Adrenal gland (tissue), 9 donors: ENCODE measurements at regions not wholly inside any gene's neighbourhood (a gene's known extent, or its start where the extent isn't known, plus 50 kb on each side); places are given as distances from the start of the nearest gene placed in this dataset.

Experiments used
- DNase-seq, 7 donors: peaks; one replicate each; pipeline ENCODE4 v3.0.0-alpha.2; 2019 to 2020
- H3K27ac ChIP-seq, 5 donors: fragments of 200-600 bp; sonication (generic) in 4 of 5; 1 replicate in 3 of 5; 2 replicates in 2 of 5; pipeline versions ENCODE4 v1.5.1 to v1.8.0; 2016 to 2020; ENCODE audit warnings: mild to moderate bottlenecking in 1 of 5
- H3K27me3 ChIP-seq: fragments of 200-600 bp; 2 replicates; pipeline ENCODE4 v1.8.0; 2021
- H3K36me3 ChIP-seq, 2 donors: fragments of 200-600 bp; replicated peaks in 1 of 2; 1 replicate in 1 of 2; 2 replicates in 1 of 2; pipeline versions ENCODE4 v1.5.1 to v1.8.0; 2018 to 2022
- H3K4me1 ChIP-seq, 2 donors: fragments of 200-600 bp; replicated peaks in 1 of 2; 1 replicate in 1 of 2; 2 replicates in 1 of 2; pipeline versions ENCODE4 v1.5.1 to v1.8.0; 2018 to 2021
- H3K4me3 ChIP-seq, 4 donors: fragments of 200-600 bp; sonication (generic) in 3 of 4; one replicate each; pipeline ENCODE4 v1.5.1; 2016 to 2018
- H3K9me3 ChIP-seq, 3 donors: fragments of 200-600 bp; sonication (generic) in 1 of 3; replicated peaks in 1 of 3; 1 replicate in 2 of 3; 2 replicates in 1 of 3; pipeline versions ENCODE4 v1.5.1 to v1.8.0; 2016 to 2021
- CTCF ChIP-seq, 6 experiments: fragments of 450-650 bp in 4 of 6; fragments of 200-600 bp in 2 of 6; sonication (generic) in 1 of 6; IDR thresholded peaks; 1 replicate in 5 of 6; 2 replicates in 1 of 6; pipeline versions ENCODE4 v1.5.1 to v1.8.0; 2016 to 2021; ENCODE audit warnings: antibody characterized with exemption in 6 of 6, mild to moderate bottlenecking in 2 of 6, moderate library complexity in 1 of 6
- POLR2A ChIP-seq, 2 donors: fragments of 450-650 bp; IDR thresholded peaks; one replicate each; pipeline ENCODE4 v1.6.1; 2017; ENCODE audit warnings: antibody characterized with exemption in 2 of 2, mild to moderate bottlenecking in 2 of 2, moderate library complexity in 1 of 2
- WGBS, 4 donors: extraction: QIAGEN DNeasy Blood & Tissue Kit in 2 of 4; methylation state at CpG; one replicate each; pipeline versions ENCODE4 v1.1.5 to v1.1.7; 2013 to 2017; 5-methylcytosine and 5-hydroxymethylcytosine counted together
- intact Hi-C, 2 donors: fragments of 100-400 bp; cut with DNase I; formaldehyde crosslinking; loops; one replicate each; pipeline versions ENCODE4 v1.14.1 to v1.15.0; 2022 to 2023
- donor health status: healthy with polysubstance abuse.
- donor health status: Bipolar disorder and iron deficiency.
- donor health status: DM: yes; HTN: yes; CAD: no.
- donor health status: DM: no; HTN: no; CAD: no.
- donor health status: DM: no; HTN: no; CAD: no.

- H3K36me3 ChIP-seq = no peaks in the 10 kb centered on the region
Measured at GRCh38 chr13:111908361-111908760, 158.6 kb upstream of the SOX1 start.

DNA sequence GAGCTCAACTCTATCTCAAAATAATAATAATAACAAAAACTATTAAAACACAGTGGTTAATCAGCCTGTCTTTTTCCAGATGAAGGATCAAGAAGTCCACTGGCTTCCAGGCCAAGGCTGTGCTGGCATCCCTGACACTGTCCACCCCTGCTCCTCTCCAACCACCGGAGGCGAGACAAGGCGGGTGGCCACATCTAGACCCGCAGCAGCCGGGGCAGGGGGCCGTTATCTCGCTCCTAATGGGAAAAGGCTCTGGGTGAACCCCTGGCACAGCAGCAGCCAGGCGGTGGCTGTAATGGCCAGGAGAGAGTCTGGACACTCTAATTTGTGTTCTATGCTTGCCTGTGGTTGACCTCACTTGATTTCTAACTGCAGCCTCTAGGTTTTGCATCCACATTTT lies 158.0 kb upstream of the SOX1 start:
- H3K27ac ChIP-seq = no peak overlapping the region
- no peak overlapping the region for H3K4me3 ChIP-seq
- no peaks in the 10 kb centered on the region for H3K4me1 ChIP-seq
- no peaks in the 10 kb centered on the region for H3K9me3 ChIP-seq
- DNase-seq = peak in 1 of 7 donors; percentile 3
- TF ChIP-seq CTCF (IDR thresholded peaks at IDR 0.05) (no peak), POLR2A (IDR thresholded peaks at IDR 0.05) (no peak)
- H3K36me3 ChIP-seq = no peaks in the 10 kb centered on the region
- H3K27me3 ChIP-seq = no peaks in the 10 kb centered on the region
- intact Hi-C loops = no loop called here
- 84 to 89% (median 86%) methylated on average over 8 of the region's 8 CpGs for WGBS, 4 donors

More at GRCh38 chr13:111908361-111908760, 158.6 kb upstream of the SOX1 start:
- Histone ChIP-seq H3K9me3 (no peaks in the 10 kb centered on the region), H3K27ac (no peak overlapping the region), H3K4me1 (no peaks in the 10 kb centered on the region), H3K27me3 (no peaks in the 10 kb centered on the region), H3K4me3 (no peak overlapping the region)
- peak in 3 of 7 donors; percentile 6 to 28 (median 8) for DNase-seq
- TF ChIP-seq POLR2A (IDR thresholded peaks at IDR 0.05) (no peak), CTCF (IDR thresholded peaks at IDR 0.05) (no peak)
- intact Hi-C loops = no loop called here
- WGBS, 4 donors = 64 to 83% (median 74%) methylated on average over 5 to 13 of the region's 13 CpGs

- Histone ChIP-seq H3K4me1 (no peaks in the 10 kb centered on the region), H3K4me3 (no peak overlapping the region), H3K27me3 (no peaks in the 10 kb centered on the region), H3K36me3 (no peaks in the 10 kb centered on the region), H3K9me3 (no peaks in the 10 kb centered on the region), H3K27ac (no peak overlapping the region)
- WGBS, 4 donors = 80 to 88% (median 83%) methylated on average over 11 to 12 of the region's 12 CpGs
- intact Hi-C loops = no loop called here
- no peak for TF ChIP-seq CTCF (IDR thresholded peaks at IDR 0.05)
- TF ChIP-seq POLR2A (IDR thresholded peaks at IDR 0.05) = no peak
- peak in 1 of 7 donors; percentile 5 for DNase-seq
Measured at GRCh38 chr13:111909501-111909900, 157.4 kb upstream of the SOX1 start.

- no peaks in the 10 kb centered on the region for H3K4me1 ChIP-seq
- peak in 3 of 7 donors; percentile 3 to 36 (median 9) for DNase-seq
- 85 to 89% (median 86%) methylated on average over 13 to 16 of the region's 16 CpGs for WGBS, 4 donors
- H3K9me3 ChIP-seq = no peaks in the 10 kb centered on the region
- no peak overlapping the region for H3K4me3 ChIP-seq
- H3K36me3 ChIP-seq = no peaks in the 10 kb centered on the region
- H3K27me3 ChIP-seq = no peaks in the 10 kb centered on the region
- H3K27ac ChIP-seq = no peak overlapping the region
- TF ChIP-seq CTCF (IDR thresholded peaks at IDR 0.05) (no peak), POLR2A (IDR thresholded peaks at IDR 0.05) (no peak)
- intact Hi-C loops = no loop called here
Measured at GRCh38 chr13:111909971-111910671, 156.8 kb upstream of the SOX1 start.
